GM21723 (cell line): ENCODE measurements at regions not wholly inside any gene's neighbourhood (a gene's known extent, or its start where the extent isn't known, plus 50 kb on each side); places are given as distances from the start of the nearest gene placed in this dataset.

ENCODE experiments used
- ATAC-seq: cut with Tn5 transposase; IDR thresholded peaks from one replicate; pipeline ENCODE4 v1.9.1; 2021; ENCODE audit warnings: mild to moderate bottlenecking, moderate library complexity; ENCODE audit not compliant: unreplicated experiment

DNA sequence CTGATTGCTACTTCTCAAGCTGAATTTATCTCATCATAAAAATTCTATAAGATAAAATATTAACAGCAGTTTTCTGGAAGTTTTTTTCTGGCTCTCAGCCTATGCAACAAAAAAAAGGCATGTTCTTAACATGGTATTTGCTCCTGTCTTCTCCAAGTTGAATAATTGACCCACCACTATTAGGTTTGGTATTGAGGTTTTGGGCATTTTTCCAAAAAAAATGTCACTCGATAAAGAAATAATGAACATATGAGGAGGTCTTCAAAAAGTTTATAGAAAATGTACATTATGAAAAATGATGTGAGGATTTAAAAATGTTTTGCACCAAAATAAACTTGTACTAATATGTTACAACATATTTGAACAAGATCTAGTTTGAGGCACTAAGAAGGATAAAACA is 808.6 kb upstream of the RAG2 start:
- no peak for ATAC-seq

DNA sequence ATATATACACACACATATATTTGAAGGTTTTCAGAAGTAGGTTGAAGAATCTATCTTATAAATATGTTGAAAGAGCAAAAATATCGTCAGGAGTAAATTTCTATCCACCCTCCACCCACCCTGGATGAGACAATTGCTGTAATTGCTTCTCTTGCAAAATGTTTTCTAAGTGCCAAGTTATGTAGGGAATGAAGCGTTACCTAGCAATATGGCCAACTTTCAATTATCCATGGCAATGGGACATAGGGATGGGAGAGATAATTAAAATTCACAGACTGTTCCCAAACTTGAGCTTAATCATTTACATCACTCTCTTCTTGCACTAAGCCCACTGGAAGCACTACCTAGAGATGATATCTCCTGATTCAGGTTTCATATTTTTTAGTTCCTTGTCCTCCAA is 806.2 kb upstream of the RAG2 start:
- no peak for ATAC-seq

DNA sequence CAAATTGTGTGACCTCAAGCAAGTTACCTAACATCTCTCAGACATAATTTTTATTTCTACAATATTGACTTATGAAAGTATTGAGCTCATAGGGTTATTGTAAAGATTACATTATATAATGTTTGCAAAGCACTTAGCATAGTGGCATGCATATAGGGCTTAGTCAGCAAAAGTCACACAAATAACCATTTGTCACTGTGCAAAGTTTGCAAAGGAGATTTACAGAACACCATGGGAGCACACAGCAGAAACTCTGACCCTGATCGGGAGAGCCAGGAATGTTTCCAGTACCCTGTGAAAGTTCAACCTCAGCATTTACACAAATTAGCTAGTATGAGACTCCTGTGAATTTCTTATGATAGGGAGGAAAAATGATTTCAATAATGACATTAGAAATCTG is 804.6 kb upstream of the RAG2 start:
- no peak for ATAC-seq

DNA sequence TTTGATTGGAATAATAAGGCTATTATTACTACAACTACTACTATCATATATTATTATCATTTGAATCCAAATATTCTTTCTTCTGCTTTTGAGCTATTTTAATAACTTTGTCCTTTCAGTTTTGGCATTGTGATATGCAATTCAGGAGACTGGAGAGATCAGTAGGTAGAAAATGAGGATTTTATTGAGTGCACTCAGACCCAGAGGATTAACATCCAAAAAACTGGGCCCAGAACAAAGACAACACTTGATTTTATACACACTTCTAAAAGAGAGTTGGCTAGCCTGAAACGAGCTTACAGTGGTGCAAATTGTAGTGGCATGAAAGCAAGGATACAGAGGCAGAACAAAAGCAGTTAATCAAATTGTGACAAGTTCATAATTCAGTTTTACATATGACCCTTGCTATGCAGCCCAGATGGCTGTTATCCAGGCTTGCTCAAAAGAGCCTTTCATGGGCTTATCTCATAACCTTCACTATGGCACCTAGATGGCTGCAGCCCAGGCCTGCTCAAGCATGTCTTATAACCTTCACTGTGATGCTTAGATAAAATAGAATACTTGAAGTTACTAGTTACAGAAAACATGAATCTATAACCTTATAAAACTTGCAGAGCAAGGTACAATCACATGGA is 796.3 kb upstream of the RAG2 start:
- ATAC-seq: no peak

DNA sequence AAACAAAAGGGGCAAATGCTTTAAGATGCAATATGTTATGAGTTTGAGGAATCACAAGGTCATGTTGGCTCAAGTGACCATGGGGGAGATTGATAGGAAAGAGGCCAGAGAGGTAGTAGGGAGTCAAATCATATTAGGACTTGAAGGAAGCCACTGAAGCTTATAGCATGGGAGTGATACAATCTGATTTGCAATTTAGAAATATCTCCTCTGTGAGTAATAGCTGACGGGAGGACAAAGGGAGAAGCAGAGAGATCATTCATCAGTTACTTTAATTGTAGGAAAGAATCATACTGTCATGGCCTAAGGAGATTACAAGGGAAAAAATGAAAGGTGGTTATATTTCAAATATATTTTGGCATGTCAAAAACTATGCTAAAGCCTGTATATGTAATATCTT is 793.6 kb upstream of the RAG2 start:
- no peak for ATAC-seq

DNA sequence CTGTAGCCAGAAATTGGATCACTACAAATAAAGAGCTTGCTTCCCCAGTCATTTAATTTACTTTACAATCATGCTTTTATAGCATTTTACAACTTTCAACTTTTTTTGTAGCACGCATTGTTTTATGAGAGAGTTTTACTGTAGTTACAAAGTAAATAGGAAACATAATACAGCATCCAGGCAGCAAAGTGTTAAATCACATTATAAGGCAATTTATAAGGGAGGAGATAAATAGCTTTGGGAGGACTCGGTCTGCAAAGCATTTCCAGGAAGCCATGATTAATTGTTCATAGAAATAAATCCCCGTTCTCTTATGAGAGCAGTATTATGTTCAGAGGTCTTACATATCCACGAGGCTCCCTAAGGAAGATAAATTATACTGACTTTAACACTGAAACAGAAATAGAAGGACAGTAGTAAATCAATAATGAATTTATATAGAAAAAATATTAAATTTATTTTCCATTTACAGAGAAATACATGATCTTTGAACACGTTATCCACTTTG is 792.6 kb upstream of the RAG2 start:
- no peak for ATAC-seq

DNA sequence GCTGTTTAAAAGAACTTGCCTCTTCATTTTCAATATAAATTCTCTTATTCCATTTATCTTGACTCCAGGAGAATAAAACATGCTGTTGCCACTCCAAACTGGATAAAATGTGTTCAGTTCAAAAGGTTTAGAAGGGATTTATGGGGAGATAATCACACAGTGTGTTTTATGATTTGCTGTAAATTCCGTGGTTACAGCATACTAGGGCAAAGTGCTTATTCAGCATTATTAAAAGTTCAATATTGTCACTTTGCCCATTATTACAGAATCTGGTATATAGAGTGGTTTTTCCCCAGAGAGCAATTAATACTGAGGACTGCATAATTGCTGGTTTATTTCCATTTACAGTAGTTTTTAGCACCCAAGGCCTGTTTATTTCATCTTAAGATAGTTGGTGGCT is 780.9 kb upstream of the RAG2 start:
- no peak for ATAC-seq

DNA sequence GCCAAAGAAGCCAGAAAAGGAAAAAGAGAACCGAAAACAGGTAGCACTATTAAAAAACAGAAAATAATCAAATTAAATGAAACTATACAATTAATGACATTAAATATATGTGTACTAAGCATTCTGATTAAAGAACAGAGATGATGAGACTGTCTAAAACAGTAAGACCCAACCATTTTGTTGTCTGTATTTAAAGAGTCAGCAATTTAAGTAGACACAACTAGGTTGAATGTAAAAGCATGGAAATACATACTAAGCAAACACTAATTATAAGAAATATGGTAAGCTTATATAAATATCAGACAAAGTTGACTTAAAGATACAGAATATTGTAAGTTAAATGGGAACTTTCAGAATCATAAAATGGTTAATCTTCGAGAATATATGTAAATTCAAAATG is 774.6 kb upstream of the RAG2 start:
- ATAC-seq: no peak

DNA sequence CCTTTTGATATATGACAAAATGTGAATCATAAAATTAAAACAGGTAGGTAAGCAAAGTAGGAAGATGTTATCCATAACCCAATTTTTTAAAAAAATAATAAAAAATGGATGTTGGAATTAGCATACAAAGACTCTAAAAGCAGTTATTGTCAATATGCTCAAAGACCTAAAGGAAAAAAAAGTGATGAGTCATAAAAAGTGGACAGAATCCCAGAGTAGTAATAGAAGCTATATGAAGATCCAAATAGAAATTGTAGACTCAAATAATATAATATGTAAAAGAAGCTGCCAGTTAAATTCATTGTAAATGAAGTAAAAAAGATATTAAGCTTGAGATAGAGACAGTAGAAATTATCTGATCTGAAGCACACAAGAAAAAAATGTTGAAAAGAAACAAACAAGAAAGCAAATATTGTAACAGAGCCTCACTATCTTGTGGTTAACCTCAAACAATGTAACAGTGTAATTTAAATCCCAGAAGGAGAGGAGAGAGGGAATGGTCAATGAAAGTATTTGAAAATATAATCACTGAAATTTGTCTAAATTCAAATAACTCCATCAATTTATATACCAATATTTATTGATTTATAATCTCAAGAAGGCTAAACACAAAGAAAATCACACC is 773.4 kb upstream of the RAG2 start:
- ATAC-seq: no peak

DNA sequence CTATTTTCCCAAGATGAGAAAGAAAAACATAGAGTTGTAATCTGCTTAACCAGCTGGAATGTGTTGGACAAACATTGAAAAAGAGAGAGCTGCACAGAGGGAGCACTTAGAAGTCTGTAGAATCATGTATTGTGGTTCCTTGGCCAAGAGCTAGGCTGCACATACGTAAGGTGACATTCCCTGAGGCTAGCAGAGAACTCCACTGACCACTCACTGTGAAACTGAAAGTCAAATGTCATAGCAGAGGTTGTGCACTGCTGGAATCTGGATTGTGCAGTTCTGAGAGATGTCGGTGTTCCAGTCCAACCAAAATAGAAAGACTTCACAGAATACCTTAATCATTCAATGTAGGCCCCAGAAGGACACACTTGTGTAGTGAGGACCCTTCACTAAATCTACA is 772.8 kb upstream of the RAG2 start:
- ATAC-seq: no peak

DNA sequence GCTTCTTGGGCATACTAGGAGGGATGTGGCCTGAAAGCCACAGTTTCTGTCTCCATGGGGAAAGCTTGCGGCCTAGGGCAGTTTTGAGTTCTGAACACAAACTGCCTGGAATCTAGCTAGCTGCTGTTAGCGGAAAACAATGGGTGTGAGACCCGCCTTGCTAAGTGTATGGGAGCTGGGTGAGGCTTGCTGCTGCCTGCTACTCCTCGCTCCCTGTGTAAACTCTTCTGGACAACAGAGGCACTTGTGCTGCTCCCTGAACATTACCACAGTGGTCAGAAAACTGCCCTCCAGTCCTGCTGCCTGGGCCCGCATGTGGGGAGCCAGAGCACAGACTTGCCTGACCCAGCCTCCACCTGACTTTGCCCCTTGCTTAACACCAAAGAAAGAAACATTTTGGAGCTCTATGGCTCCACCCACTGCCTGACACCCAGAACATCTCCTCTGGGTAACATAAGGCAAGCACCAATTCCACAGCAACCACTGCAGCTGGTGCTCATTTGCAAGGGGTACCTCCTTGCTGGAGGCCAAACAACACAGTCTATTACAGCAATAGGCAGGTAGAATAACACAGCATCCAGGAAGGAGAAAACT is 766.3 kb upstream of the RAG2 start:
- ATAC-seq: no peak

DNA sequence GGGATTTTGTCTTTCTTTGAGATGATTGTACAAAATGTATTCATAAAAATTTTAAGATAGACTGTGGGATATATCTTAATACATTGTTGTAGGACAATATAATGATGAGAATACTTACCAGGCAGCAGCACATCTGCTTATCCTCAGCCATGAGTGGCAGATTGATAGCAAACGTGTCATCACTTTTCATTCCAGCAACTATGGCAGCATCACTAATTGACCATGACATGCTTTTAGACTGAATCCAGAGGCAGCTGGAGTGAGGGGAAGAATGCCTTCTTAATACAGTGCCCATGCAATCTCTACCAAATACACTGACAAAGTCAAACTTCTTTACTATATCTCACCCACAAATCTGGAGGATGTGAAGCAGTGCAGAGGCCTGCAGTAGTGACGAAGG is 755.2 kb upstream of the RAG2 start:
- no peak for ATAC-seq

DNA sequence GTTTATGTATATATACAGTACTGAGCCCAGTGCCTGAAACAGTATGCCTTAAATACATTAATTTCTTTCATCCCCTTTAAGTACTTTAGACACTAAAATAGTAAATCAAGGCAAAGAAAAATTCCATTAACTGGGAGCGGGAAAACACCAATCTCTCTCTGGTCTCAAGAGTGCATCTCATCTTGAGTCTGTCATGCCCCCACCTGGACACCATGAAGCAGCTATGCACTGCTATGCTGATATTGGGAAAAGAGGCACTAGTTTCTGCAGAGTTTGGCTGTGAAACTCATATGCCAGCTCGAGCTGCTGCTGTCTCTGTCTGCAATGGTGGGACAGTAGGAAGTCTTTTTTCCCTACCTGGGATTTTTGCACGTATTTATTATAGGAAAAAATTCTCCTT is 754.4 kb upstream of the RAG2 start:
- ATAC-seq: no peak

DNA sequence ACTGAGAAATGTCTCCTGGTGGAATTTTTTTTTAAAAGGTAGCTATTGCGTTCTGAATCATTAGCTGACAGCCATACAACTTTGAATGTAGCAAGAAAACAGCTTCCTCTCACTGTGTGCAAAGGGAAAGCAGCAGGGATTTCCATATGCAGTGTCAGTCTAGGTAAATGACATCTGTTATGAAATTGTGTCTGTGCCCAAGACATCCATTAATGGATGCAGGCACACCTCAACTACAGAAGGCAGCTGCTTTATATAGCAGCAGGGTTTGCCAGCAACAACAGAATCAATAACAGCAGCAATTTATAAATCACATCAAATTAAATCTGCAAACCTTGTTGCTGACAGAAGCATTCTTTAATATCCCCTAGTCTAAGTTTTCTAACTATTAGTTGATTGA is 745.3 kb upstream of the RAG2 start:
- no peak for ATAC-seq

DNA sequence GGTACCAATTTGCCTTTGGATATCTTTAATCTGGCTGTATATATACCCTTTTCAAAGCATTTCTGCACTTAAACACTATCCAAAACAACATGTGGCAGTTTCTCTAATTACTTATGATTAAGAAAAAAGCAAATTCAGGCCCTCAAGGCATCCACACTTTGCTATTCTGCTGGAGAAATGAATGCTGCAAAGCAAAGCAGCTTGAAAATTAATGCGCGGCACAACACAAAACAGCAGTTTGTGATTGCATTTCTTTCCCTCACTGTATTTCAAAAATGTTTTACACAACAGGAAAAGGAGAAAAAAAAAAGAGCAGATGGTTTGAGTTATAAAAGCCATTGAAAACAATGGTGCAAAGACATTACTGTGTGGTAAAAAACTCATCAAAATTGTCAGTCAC is 738.4 kb upstream of the RAG2 start:
- ATAC-seq: no peak

DNA sequence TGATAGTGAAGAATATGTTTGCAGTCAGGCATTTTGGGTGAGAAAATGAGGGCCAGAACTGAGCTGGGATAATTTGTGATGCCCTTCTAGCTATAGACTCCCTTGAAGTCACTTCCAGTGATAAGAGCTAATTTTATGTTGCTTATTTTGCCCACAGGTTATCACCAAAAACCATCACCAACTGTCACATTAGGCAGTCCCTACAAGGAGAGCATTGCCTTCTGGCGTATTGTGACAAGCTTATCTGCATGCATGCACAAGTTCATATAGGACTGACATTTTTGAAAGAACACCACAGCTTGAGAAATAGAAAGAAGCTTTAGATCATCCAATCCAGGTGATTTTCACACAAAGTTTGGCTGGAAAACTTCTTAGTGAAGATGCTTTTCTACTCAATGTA is 735.3 kb upstream of the RAG2 start:
- no peak for ATAC-seq

DNA sequence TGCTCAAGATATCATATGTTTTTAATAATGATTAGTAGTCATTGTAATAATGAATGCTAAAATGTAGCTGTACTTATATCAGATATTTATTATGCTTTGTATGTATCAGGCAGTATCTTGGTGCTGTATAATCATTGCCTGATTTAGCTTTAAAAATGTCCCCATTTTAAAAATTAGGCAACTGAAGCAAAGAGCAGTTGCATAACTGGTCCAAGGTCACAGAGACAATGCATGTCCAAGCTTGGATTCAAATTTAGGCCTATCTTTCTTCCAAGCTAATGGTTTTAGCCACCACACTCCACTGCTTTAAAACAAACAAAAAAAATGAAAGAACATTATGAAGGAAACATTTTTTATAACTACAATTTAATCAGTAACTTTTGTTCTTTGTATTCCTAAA is 725.8 kb upstream of the RAG2 start:
- ATAC-seq: no peak

DNA sequence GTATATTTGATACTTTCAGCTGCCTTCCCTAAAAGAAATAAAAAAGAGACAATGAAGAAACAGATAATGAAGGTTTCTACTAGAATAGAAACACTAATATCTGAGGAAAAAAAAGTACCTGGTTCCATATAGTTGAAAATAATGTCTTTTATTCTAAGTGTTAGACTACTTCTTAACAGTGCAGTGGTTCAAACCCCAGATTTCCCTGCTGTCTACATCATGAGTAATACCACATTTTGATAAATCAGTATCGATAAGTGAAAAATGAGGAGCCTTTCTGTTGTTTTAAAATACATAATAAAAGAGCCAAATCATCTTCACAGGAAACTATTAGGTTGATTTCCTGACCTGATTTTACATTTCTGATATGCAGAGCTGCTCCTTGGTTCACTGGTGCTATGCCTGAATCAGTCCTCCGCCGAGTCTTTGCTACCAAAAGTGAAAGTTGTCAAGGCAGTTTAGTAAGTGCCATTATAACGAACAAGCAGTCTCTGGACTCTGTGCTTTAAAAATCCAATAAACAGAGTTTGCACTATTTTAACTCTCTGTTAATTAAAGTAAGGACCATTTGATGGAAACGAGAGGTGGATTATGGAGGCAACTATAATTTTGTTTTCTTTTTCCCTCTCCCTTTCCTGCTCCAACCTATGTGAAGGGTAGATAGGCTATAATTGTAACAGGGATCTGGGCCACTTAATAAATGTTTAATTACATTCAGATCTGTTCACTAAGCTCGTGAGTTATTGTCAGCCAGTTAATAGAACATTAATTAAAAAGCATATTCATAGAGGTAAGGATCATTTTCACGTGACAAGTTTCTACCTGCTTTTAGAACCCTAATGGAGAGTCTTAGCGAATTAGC is 724.5 kb upstream of the RAG2 start:
- ATAC-seq: no peak

DNA sequence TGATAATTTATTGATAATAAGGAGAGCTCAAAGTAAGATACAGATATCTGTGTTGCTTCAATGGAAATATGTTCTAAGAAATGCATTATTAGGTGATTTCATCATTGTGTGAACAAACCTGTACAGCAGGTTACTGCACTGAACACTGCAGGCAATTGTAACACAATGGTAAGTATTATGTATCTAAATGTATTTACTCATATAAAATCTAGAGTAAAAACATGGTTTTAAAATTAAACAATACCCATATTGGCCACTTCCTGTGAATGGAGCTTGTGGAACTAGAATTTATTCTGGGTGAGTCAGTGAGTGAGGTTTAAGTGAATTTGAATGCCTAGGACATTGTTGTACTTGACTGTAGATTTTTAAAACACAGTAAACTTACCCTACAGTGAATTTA is 722.9 kb upstream of the RAG2 start:
- no peak for ATAC-seq

DNA sequence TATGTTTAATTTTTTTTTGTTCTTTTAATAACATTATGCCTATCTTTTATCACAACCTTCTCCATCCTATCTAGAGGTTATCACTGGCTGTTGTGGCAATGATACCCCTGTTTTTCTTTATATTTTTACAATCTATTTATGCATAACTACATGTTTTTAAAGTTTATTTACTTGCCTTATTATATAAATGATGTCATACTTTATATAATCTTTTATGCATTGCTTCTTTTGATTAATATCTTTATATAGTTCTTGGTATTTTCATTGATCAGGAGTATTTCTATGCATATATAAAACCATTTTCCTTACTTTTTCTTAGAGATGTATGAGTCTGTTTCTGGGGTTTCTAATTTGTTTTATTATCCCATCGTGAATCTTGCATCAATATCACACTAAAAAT is 719.8 kb upstream of the RAG2 start:
- ATAC-seq: no peak

DNA sequence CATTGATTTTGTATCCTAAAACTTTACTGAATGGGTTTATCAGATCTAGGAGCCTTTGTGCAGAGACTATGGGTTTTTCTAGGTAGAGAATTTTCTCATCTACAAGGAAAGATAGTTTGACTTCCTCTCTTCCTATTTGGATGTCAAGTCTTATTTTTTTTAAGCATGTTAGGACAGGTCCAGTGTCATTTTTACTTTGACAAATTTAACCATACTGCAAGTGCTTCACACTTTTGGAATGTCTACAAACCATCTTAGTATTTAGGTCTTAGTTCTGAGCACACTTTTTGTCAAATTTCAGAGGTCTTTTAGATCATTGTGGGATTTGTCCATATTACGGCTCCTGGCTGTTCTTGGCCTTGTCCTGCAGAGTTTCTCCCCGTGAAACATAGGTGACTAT is 715.2 kb upstream of the RAG2 start:
- ATAC-seq: no peak

DNA sequence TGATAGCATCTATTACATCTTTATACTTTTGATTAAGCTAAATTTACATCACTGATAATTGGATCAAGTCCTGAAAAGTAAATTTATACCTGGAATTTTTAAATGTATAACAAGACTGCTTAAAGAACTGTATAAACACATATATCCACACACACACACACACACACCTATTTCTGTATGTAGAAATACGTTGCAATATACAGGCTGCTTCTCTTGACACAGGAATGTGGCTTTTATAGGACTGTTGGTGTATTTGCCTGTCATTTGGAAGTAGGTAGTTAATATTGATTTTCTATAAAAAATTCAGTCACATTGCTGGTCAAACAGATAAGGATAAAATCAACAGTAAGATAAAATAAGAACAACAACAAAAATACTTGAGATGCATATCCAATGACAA is 708.5 kb upstream of the RAG2 start:
- ATAC-seq: no peak
